Caco-2 (cell line): ENCODE measurements at regions not wholly inside any gene's neighbourhood (a gene's known extent, or its start where the extent isn't known, plus 50 kb on each side); places are given as distances from the start of the nearest gene placed in this dataset.

ENCODE experiments used
- BruUV-seq: library from RNA; stranded (reverse); fragments of 400-500 nt; replicated peaks from 2 replicates; lab custom pipeline; 2021; lab: Mats Ljungman, UMichigan
- CTCF ChIA-PET: fragments of 300-600 bp; sonication (Branson Sonifier 250); formaldehyde crosslinking; loops from one replicate; lab custom pipeline; 2022; ENCODE audit warnings: antibody characterized with exemption; lab: Charles Lee
- POLR2A ChIA-PET: fragments of 300-600 bp; sonication (Branson Sonifier 250); formaldehyde crosslinking; loops from one replicate; lab custom pipeline; 2022; ENCODE audit warnings: antibody characterized with exemption; lab: Charles Lee
- DNase-seq, 2 experiments: peaks; one replicate each; pipeline versions ENCODE4 v3.0.0 to v3.0.0-alpha.2; 2020 to 2022
- H3K27me3 ChIP-seq: replicated peaks from 2 replicates; pipeline ENCODE4 v1.6.0; 2011; ENCODE audit warnings: low read length; ENCODE audit not compliant: control insufficient read depth, insufficient read depth
- H3K36me3 ChIP-seq: 2 replicates; pipeline ENCODE4 v1.5.1; 2011; ENCODE audit warnings: low read length; ENCODE audit not compliant: control insufficient read depth, insufficient read depth
- H3K4me1 ChIP-seq: fragments of 250-450 bp; sonication (Bioruptor Pico); 2 replicates; pipeline ENCODE4 v1.5.1; 2020; ENCODE audit warnings: mild to moderate bottlenecking
- H3K4me3 ChIP-seq: 2 replicates; pipeline ENCODE4 v1.5.1; 2011; ENCODE audit warnings: low read depth, mild to moderate bottlenecking, control low read depth, low read length
- H3K9me3 ChIP-seq: fragments of 250-450 bp; sonication (Bioruptor Pico); 2 replicates; pipeline ENCODE4 v1.5.1; 2020; ENCODE audit warnings: mild to moderate bottlenecking, moderate library complexity
- H3K27ac Mint-ChIP-seq: one replicate; pipeline ENCODE4 v1.8.0; 2022; ENCODE audit warnings: mixed read lengths; ENCODE audit not compliant: unreplicated experiment
- H3K27me3 Mint-ChIP-seq: one replicate; pipeline ENCODE4 v1.8.0; 2022; ENCODE audit warnings: mixed read lengths; ENCODE audit not compliant: insufficient read depth, unreplicated experiment
- H3K36me3 Mint-ChIP-seq: one replicate; pipeline ENCODE4 v1.8.0; 2022; ENCODE audit warnings: mild to moderate bottlenecking, mixed read lengths; ENCODE audit not compliant: insufficient read depth, unreplicated experiment
- H3K4me1 Mint-ChIP-seq: one replicate; pipeline ENCODE4 v1.8.0; 2022; ENCODE audit warnings: low read depth, mixed read lengths; ENCODE audit not compliant: unreplicated experiment
- H3K4me3 Mint-ChIP-seq: one replicate; pipeline ENCODE4 v1.8.0; 2022; ENCODE audit warnings: mild to moderate bottlenecking, moderate library complexity, mixed read lengths; ENCODE audit not compliant: unreplicated experiment
- H3K9me3 Mint-ChIP-seq: one replicate; pipeline ENCODE4 v1.8.0; 2022; ENCODE audit warnings: mixed read lengths; ENCODE audit not compliant: unreplicated experiment
- intact Hi-C: fragments of 100-400 bp; cut with micrococcal nuclease; formaldehyde crosslinking; loops from one replicate; pipeline ENCODE4 v1.10.0; 2022; ENCODE audit not compliant: unreplicated experiment
- TF ChIP-seq, protein P1 (sequence below), 2 experiments: fragments of 200-600 bp in 1 of 2; IDR thresholded peaks; 1 replicate in 1 of 2; 2 replicates in 1 of 2; pipeline versions ENCODE4 v1.5.1 to v1.8.0; 2011 to 2022; ENCODE audit warnings: antibody characterized with exemption in 1 of 2, control low read depth in 1 of 2, inconsistent platforms in 1 of 2, low read depth in 1 of 2, low read length in 1 of 2, mild to moderate bottlenecking in 1 of 2, moderate library complexity in 1 of 2; ENCODE audit not compliant: insufficient read depth in 1 of 2, severe bottlenecking in 1 of 2, unreplicated experiment in 1 of 2

DNA sequence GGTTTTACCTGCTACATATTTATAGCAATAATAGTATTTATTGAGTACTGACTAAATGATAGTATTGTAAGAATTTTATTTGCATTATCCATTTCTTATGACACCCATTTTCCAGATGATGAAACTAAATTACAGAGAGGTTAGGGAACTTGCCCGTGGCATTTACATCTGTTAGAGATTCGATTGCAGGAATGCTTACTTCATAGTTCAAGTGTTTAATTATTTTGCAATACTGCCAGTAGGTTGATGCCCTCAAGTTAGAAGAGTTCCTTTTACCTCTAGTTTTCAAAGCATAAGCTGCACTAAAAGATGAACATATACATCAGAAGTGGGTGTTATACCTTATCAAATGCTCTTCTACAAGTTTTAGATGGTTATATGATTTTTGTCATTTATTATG is 362.8 kb upstream of the RGMA start:
- Mint-ChIP-seq H3K27me3 (no peaks in the 10 kb centered on the region), H3K27ac (no peak overlapping the region), H3K4me3 (no peak overlapping the region), H3K9me3 (peaks cover 9% of the 10 kb centered on the region), H3K36me3 (no peaks in the 10 kb centered on the region), H3K4me1 (no peaks in the 10 kb centered on the region)
- ChIA-PET POLR2A (no interaction called here), CTCF (no interaction called here)
- no peaks in the 10 kb centered on the region for H3K4me1 ChIP-seq
- BruUV-seq = no TSS peak
- intact Hi-C loops = no loop called here
- no peak overlapping the region for H3K4me3 ChIP-seq
- H3K36me3 ChIP-seq = no peaks in the 10 kb centered on the region
- TF ChIP-seq, protein P1, sequence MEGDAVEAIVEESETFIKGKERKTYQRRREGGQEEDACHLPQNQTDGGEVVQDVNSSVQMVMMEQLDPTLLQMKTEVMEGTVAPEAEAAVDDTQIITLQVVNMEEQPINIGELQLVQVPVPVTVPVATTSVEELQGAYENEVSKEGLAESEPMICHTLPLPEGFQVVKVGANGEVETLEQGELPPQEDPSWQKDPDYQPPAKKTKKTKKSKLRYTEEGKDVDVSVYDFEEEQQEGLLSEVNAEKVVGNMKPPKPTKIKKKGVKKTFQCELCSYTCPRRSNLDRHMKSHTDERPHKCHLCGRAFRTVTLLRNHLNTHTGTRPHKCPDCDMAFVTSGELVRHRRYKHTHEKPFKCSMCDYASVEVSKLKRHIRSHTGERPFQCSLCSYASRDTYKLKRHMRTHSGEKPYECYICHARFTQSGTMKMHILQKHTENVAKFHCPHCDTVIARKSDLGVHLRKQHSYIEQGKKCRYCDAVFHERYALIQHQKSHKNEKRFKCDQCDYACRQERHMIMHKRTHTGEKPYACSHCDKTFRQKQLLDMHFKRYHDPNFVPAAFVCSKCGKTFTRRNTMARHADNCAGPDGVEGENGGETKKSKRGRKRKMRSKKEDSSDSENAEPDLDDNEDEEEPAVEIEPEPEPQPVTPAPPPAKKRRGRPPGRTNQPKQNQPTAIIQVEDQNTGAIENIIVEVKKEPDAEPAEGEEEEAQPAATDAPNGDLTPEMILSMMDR (IDR thresholded peaks at IDR 0.05; ENCODE audit: insufficient read depth in 1 of 2, low read depth in 1 of 2, low read length in 1 of 2, severe bottlenecking in 1 of 2, unreplicated experiment in 1 of 2) = no peak
- no peaks in the 10 kb centered on the region for H3K27me3 ChIP-seq
- peaks cover 3% of the 10 kb centered on the region; the same call in 1 of the 2 replicates for H3K9me3 ChIP-seq
- no peak for DNase-seq

DNA sequence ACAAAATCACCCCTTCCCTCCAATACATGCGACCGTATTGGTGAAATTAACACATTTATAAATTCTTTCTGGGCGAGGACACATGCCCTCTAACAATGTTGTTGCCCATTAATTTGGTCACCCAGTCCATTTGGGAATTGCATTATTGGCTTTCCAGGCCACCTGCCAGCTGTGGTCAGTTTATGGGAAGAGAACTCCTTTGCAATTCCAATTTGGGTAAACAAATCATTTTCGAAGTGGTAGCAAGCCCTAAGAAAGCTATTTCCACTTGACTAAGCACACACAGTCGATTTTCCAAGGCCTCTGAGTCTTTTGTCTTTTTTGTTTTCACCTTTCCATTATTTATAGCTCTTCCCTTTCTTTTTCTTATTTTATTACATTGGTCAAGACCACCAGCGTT is 362.3 kb upstream of the RGMA start:
- H3K4me3 ChIP-seq = no peak overlapping the region
- Mint-ChIP-seq H3K4me1 (no peaks in the 10 kb centered on the region), H3K9me3 (peaks cover 9% of the 10 kb centered on the region), H3K4me3 (no peak overlapping the region), H3K36me3 (no peaks in the 10 kb centered on the region), H3K27me3 (no peaks in the 10 kb centered on the region), H3K27ac (no peak overlapping the region)
- intact Hi-C loops = no loop called here
- ChIA-PET POLR2A (no interaction called here), CTCF (no interaction called here)
- BruUV-seq = no TSS peak
- H3K9me3 ChIP-seq = peaks cover 3% of the 10 kb centered on the region; the same call in 1 of the 2 replicates
- no peaks in the 10 kb centered on the region for H3K27me3 ChIP-seq
- H3K36me3 ChIP-seq = no peaks in the 10 kb centered on the region
- DNase-seq = no peak
- TF ChIP-seq, protein P1 (IDR thresholded peaks at IDR 0.05; ENCODE audit: insufficient read depth in 1 of 2, low read depth in 1 of 2, low read length in 1 of 2, severe bottlenecking in 1 of 2, unreplicated experiment in 1 of 2) = no peak
- H3K4me1 ChIP-seq = no peaks in the 10 kb centered on the region

DNA sequence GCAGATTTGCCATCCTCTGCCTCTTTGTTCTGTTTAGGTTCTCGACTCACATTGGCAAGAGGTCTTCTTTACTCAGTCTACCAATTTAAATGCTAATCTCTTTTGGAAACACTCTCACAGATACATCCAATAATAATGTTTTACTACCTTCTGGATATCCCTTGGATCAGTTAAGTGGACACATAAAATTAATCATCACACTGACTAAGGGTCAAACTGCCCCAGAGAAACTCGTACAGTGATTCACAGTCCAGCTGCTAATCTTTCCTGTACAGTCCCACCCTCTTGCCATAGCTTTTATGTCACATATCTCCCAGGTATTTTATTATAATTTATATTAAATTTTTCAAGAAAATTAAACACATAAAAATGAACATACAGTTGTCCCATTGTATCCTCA is 360.8 kb upstream of the RGMA start:
- POLR2A ChIA-PET = no interaction called here
- no TSS peak for BruUV-seq

More for the DNA sequence above, 360.8 kb upstream of the RGMA start:
- Mint-ChIP-seq H3K4me3 (no peak overlapping the region), H3K4me1 (no peaks in the 10 kb centered on the region), H3K27ac (no peak overlapping the region), H3K9me3 (peaks cover 9% of the 10 kb centered on the region), H3K27me3 (no peaks in the 10 kb centered on the region), H3K36me3 (no peaks in the 10 kb centered on the region)
- intact Hi-C loops = no loop called here
- DNase-seq = no peak
- Histone ChIP-seq H3K36me3 (no peaks in the 10 kb centered on the region), H3K9me3 (peaks cover 3% of the 10 kb centered on the region), H3K4me1 (no peaks in the 10 kb centered on the region), H3K27me3 (no peaks in the 10 kb centered on the region), H3K4me3 (no peak overlapping the region)
- TF ChIP-seq, protein P1 (IDR thresholded peaks at IDR 0.05; ENCODE audit: insufficient read depth in 1 of 2, low read depth in 1 of 2, low read length in 1 of 2, severe bottlenecking in 1 of 2, unreplicated experiment in 1 of 2) = no peak
- CTCF ChIA-PET = no interaction called here
